ENCODE measurements at regions not wholly inside any gene's neighbourhood (a gene's known extent, or its start where the extent isn't known, plus 50 kb on each side); places are given as distances from the start of the nearest gene placed in this dataset.

- intact Hi-C loops (cut with micrococcal nuclease; ENCODE audit: unreplicated experiment): no loop called here
- DNase-seq (ENCODE audit: low spot score): no peak
- H3K27me3 ChIP-seq (replicated peaks; ENCODE audit: insufficient read depth, low read depth, low read length, poor library complexity): no peaks in the 10 kb centered on the region
- H3K36me3 ChIP-seq (ENCODE audit: insufficient read depth, low read length, poor library complexity, severe bottlenecking): no peaks in the 10 kb centered on the region
- ChIA-PET POLR2A (ENCODE audit: low non-redundant PET) (no interaction called here), CTCF (no interaction called here)
- no TSS peak for BruUV-seq (replicated peaks)
- H3K27ac ChIP-seq (ENCODE audit: low read depth, low read length, poor library complexity, severe bottlenecking): no peak overlapping the region
- H3K9me3 ChIP-seq (ENCODE audit: low read depth, low read length, poor library complexity, severe bottlenecking): no peaks in the 10 kb centered on the region
- TF ChIP-seq CTCF (conservative IDR thresholded peaks at IDR 0.05; ENCODE audit: low read depth, low read length) (no peak), EZH2 (IDR thresholded peaks at IDR 0.05; ENCODE audit: borderline replicate concordance, low read depth, low read length, poor library complexity, severe bottlenecking) (no peak)
- H3K4me3 ChIP-seq (ENCODE audit: low read depth, low read length, poor library complexity, severe bottlenecking): no peak overlapping the region
- H3K4me1 ChIP-seq (ENCODE audit: insufficient read depth, low read length, poor library complexity, severe bottlenecking): no peaks in the 10 kb centered on the region
These were observed 244.7 kb downstream of the KCNS3 start for GRCh38 chr2:18123211-18123570.

- ChIA-PET POLR2A (ENCODE audit: low non-redundant PET) (no interaction called here), CTCF (no interaction called here)
- H3K4me1 ChIP-seq (ENCODE audit: insufficient read depth, low read length, poor library complexity, severe bottlenecking): no peaks in the 10 kb centered on the region
- H3K4me3 ChIP-seq (ENCODE audit: low read depth, low read length, poor library complexity, severe bottlenecking): no peak overlapping the region
- H3K9me3 ChIP-seq (ENCODE audit: low read depth, low read length, poor library complexity, severe bottlenecking): no peaks in the 10 kb centered on the region
- intact Hi-C loops (cut with micrococcal nuclease; ENCODE audit: unreplicated experiment): no loop called here
- no peak for TF ChIP-seq EZH2 (IDR thresholded peaks at IDR 0.05; ENCODE audit: borderline replicate concordance, low read depth, low read length, poor library complexity, severe bottlenecking)
- no peak for TF ChIP-seq CTCF (conservative IDR thresholded peaks at IDR 0.05; ENCODE audit: low read depth, low read length)
- no TSS peak for BruUV-seq (replicated peaks)
- no peaks in the 10 kb centered on the region for H3K36me3 ChIP-seq (ENCODE audit: insufficient read depth, low read length, poor library complexity, severe bottlenecking)
- H3K27ac ChIP-seq (ENCODE audit: low read depth, low read length, poor library complexity, severe bottlenecking): no peak overlapping the region
- no peak for DNase-seq (ENCODE audit: low spot score)
- H3K27me3 ChIP-seq (replicated peaks; ENCODE audit: insufficient read depth, low read depth, low read length, poor library complexity): no peaks in the 10 kb centered on the region
These were observed 244.2 kb downstream of the KCNS3 start for GRCh38 chr2:18122544-18123210.

GRCh38 chr2:18119883-18120282, 241.4 kb downstream of the KCNS3 start:
- H3K36me3 ChIP-seq (ENCODE audit: insufficient read depth, low read length, poor library complexity, severe bottlenecking): no peaks in the 10 kb centered on the region
- H3K4me3 ChIP-seq (ENCODE audit: low read depth, low read length, poor library complexity, severe bottlenecking): no peak overlapping the region
- CTCF ChIA-PET: no interaction called here
- H3K9me3 ChIP-seq (ENCODE audit: low read depth, low read length, poor library complexity, severe bottlenecking): no peaks in the 10 kb centered on the region
- DNase-seq (ENCODE audit: low spot score): no peak
- no TSS peak for BruUV-seq (replicated peaks)
- no peak overlapping the region for H3K27ac ChIP-seq (ENCODE audit: low read depth, low read length, poor library complexity, severe bottlenecking)
- TF ChIP-seq EZH2 (IDR thresholded peaks at IDR 0.05; ENCODE audit: borderline replicate concordance, low read depth, low read length, poor library complexity, severe bottlenecking): no peak
- TF ChIP-seq CTCF (conservative IDR thresholded peaks at IDR 0.05; ENCODE audit: low read depth, low read length): no peak
- no peaks in the 10 kb centered on the region for H3K27me3 ChIP-seq (replicated peaks; ENCODE audit: insufficient read depth, low read depth, low read length, poor library complexity)
- no peaks in the 10 kb centered on the region for H3K4me1 ChIP-seq (ENCODE audit: insufficient read depth, low read length, poor library complexity, severe bottlenecking)
- POLR2A ChIA-PET (ENCODE audit: low non-redundant PET): no interaction called here
- intact Hi-C loops (cut with micrococcal nuclease; ENCODE audit: unreplicated experiment): loop anchor here (10.0 kb wide), 1 partner anchor 265 kb away; no protein-coding TSS in a partner anchor

Measured in A673 (cell line).